ENCODE measurements at regions not wholly inside any gene's neighbourhood (a gene's known extent, or its start where the extent isn't known, plus 50 kb on each side); places are given as distances from the start of the nearest gene placed in this dataset.

GRCh38 chr2:147346142-147346541, 498.7 kb upstream of the ACVR2A start:
- Histone ChIP-seq H3K4me1 (no peaks in the 10 kb centered on the region), H3K27me3 (ENCODE audit: insufficient read depth in 3 of 3, low read length in 2 of 3) (no peaks in the 10 kb centered on the region), H3K9me3 (peaks cover 8% of the 10 kb centered on the region), H3K4me3 (no peak overlapping the region), H3K27ac (no peak overlapping the region), H3K36me3 (ENCODE audit: insufficient read depth in 1 of 2, low read depth in 1 of 2) (no peaks in the 10 kb centered on the region)
- DNase-seq (no peak), ATAC-seq (no peak)
- 97 to 100% (median 99%) methylated on average over 2 of the region's 2 CpGs for WGBS, 3 donors
- intact Hi-C loops (cut with DNase I), result loop anchor here in 1 of 2 donors (10.0 kb wide), 1 partner anchor 569 kb away; no protein-coding TSS in a partner anchor
- TF ChIP-seq CTCF (IDR thresholded peaks at IDR 0.05), result no peak

- TF ChIP-seq CTCF (IDR thresholded peaks at IDR 0.05), result no peak
- ATAC-seq, result no peak
- no peak overlapping the region for H3K27ac ChIP-seq
- no peak overlapping the region for H3K4me3 ChIP-seq
- H3K27me3 ChIP-seq (ENCODE audit: insufficient read depth in 3 of 3, low read length in 2 of 3), result no peaks in the 10 kb centered on the region
- no peaks in the 10 kb centered on the region for H3K36me3 ChIP-seq (ENCODE audit: insufficient read depth in 1 of 2, low read depth in 1 of 2)
- H3K9me3 ChIP-seq, result peaks cover 8% of the 10 kb centered on the region
- no peaks in the 10 kb centered on the region for H3K4me1 ChIP-seq
- WGBS, 3 donors, result 100% methylated on average over 1 of the region's 1 CpG
- no peak for DNase-seq
- intact Hi-C loops (cut with DNase I), result loop anchor here in 1 of 2 donors (10.0 kb wide), 1 partner anchor 570 kb away; no protein-coding TSS in a partner anchor
These were observed 499.6 kb upstream of the ACVR2A start for GRCh38 chr2:147345246-147345645.

GRCh38 chr2:147342329-147342728, 502.5 kb upstream of the ACVR2A start:
- no peaks in the 10 kb centered on the region for H3K36me3 ChIP-seq (ENCODE audit: insufficient read depth in 1 of 2, low read depth in 1 of 2)

GRCh38 chr2:147331790-147332419, 512.9 kb upstream of the ACVR2A start:
- intact Hi-C loops (cut with DNase I), result loop anchor here (2.0 to 10.0 kb wide), 4 partner anchors 249 to 597 kb away; no protein-coding TSS in a partner anchor
- WGBS, 3 donors, result 44 to 48% (median 45%) methylated on average over 4 of the region's 4 CpGs
- Histone ChIP-seq H3K27ac (no peak overlapping the region), H3K36me3 (ENCODE audit: insufficient read depth in 1 of 2, low read depth in 1 of 2) (no peaks in the 10 kb centered on the region), H3K27me3 (ENCODE audit: insufficient read depth in 3 of 3, low read length in 2 of 3) (no peaks in the 10 kb centered on the region), H3K4me3 (no peak overlapping the region), H3K4me1 (no peaks in the 10 kb centered on the region), H3K9me3 (no peaks in the 10 kb centered on the region)
- ATAC-seq, result peak in 1 of 4 donors; percentile 48
- TF ChIP-seq CTCF (IDR thresholded peaks at IDR 0.05), result peak; percentile 60
- DNase-seq, result no peak

More at GRCh38 chr2:147342329-147342728, 502.5 kb upstream of the ACVR2A start:
- TF ChIP-seq CTCF (IDR thresholded peaks at IDR 0.05), result no peak
- intact Hi-C loops (cut with DNase I), result loop anchor here in 1 of 2 donors (10.0 kb wide), 1 partner anchor 572 kb away; no protein-coding TSS in a partner anchor
- Histone ChIP-seq H3K4me1 (no peaks in the 10 kb centered on the region), H3K4me3 (no peak overlapping the region), H3K27me3 (ENCODE audit: insufficient read depth in 3 of 3, low read length in 2 of 3) (no peaks in the 10 kb centered on the region), H3K9me3 (peaks cover 8% of the 10 kb centered on the region), H3K27ac (no peak overlapping the region)
- WGBS, 3 donors, result 76 to 85% (median 77%) methylated on average over 1 of the region's 1 CpG
- DNase-seq (no peak), ATAC-seq (no peak)

Measured in psoas muscle (tissue), 7 donors.